IMR-90 (cell line): ENCODE measurements at regions not wholly inside any gene's neighbourhood (a gene's known extent, or its start where the extent isn't known, plus 50 kb on each side); places are given as distances from the start of the nearest gene placed in this dataset.

Experiments
- ATAC-seq: fragments of 200-7000 bp; cut with Tn5 transposase; 2 replicates; pipeline ENCODE4 v1.9.1; 2020; ENCODE audit warnings: low read depth, mild to moderate bottlenecking, moderate library complexity
- BruUV-seq: library from RNA; stranded (reverse); fragments of 400-500 nt; replicated peaks from 2 replicates; lab custom pipeline; 2021; lab: Mats Ljungman, UMichigan
- CTCF ChIA-PET: fragments of 300-600 bp; formaldehyde crosslinking; extraction: SDS; loops from one replicate; lab custom pipeline; 2021; ENCODE audit warnings: antibody characterized with exemption; lab: Yijun Ruan, JAX
- POLR2A ChIA-PET: fragments of 300-600 bp; sonication (Branson Sonifier 250); formaldehyde crosslinking; loops from one replicate; lab custom pipeline; 2022; ENCODE audit warnings: antibody characterized with exemption; ENCODE audit not compliant: unreplicated experiment; lab: Charles Lee
- DNase-seq: peaks from one replicate; pipeline ENCODE4 v3.0.0; 2013
- H2AFZ ChIP-seq: replicated peaks from 2 replicates; pipeline ENCODE3; 2013; ENCODE audit warnings: low read length, mild to moderate bottlenecking; ENCODE audit not compliant: poor library complexity
- H2AK5ac ChIP-seq: 2 replicates; pipeline ENCODE4 v1.6.1; 2013; ENCODE audit warnings: low read depth, low read length, inconsistent platforms
- H2AK9ac ChIP-seq: replicated peaks from 2 replicates; pipeline ENCODE3; 2013; ENCODE audit warnings: mild to moderate bottlenecking, low read depth, low read length, moderate library complexity; ENCODE audit not compliant: poor library complexity
- H2BK120ac ChIP-seq: 2 replicates; pipeline ENCODE4 v1.6.1; 2013; ENCODE audit warnings: low read depth, low read length, inconsistent platforms
- H2BK15ac ChIP-seq: 3 replicates; pipeline ENCODE4 v1.6.1; 2013; ENCODE audit warnings: low read depth, low read length, inconsistent platforms
- H2BK20ac ChIP-seq: 2 replicates; pipeline ENCODE4 v1.6.1; 2013; ENCODE audit warnings: low read depth, mild to moderate bottlenecking, inconsistent platforms, low read length, moderate library complexity
- H2BK5ac ChIP-seq: 2 replicates; pipeline ENCODE4 v1.6.1; 2013; ENCODE audit warnings: mild to moderate bottlenecking, low read depth, low read length, inconsistent platforms; ENCODE audit not compliant: poor library complexity, severe bottlenecking
- H3K14ac ChIP-seq: replicated peaks from 2 replicates; pipeline ENCODE4 v1.6.1; 2013; ENCODE audit warnings: low read depth, low read length, inconsistent platforms
- H3K18ac ChIP-seq: 2 replicates; pipeline ENCODE4 v1.6.1; 2013; ENCODE audit warnings: low read depth, low read length, control low read depth
- H3K23ac ChIP-seq: 2 replicates; pipeline ENCODE4 v1.6.1; 2013; ENCODE audit warnings: low read depth, low read length, inconsistent platforms
- H3K27ac ChIP-seq: 2 replicates; pipeline ENCODE4 v1.5.1; 2013; ENCODE audit warnings: mild to moderate bottlenecking, control low read depth, low read length; ENCODE audit not compliant: insufficient read depth
- H3K27me3 ChIP-seq: 2 replicates; pipeline ENCODE4 v1.6.1; 2013; ENCODE audit warnings: low read length; ENCODE audit not compliant: control insufficient read depth, insufficient read depth
- H3K36me3 ChIP-seq: 2 replicates; pipeline ENCODE4 v1.6.1; 2013; ENCODE audit warnings: low read length, mixed read lengths; ENCODE audit not compliant: control insufficient read depth, insufficient read depth
- H3K4ac ChIP-seq: 2 replicates; pipeline ENCODE4 v1.6.1; 2013; ENCODE audit warnings: low read depth, low read length, inconsistent platforms
- H3K4me1 ChIP-seq: 2 replicates; pipeline ENCODE4 v1.6.1; 2013; ENCODE audit warnings: low read length, mixed read lengths; ENCODE audit not compliant: control insufficient read depth, insufficient read depth
- H3K4me2 ChIP-seq: 2 replicates; pipeline ENCODE4 v1.6.1; 2013; ENCODE audit warnings: low read depth, mild to moderate bottlenecking, control low read depth, low read length, moderate library complexity
- H3K4me3 ChIP-seq: 2 replicates; pipeline ENCODE4 v1.5.1; 2013; ENCODE audit warnings: low read depth, mild to moderate bottlenecking, control low read depth, low read length, moderate library complexity; ENCODE audit not compliant: insufficient read depth
- H3K56ac ChIP-seq: 2 replicates; pipeline ENCODE4 v1.6.1; 2013; ENCODE audit warnings: low read length, inconsistent platforms; ENCODE audit not compliant: insufficient read depth; ENCODE audit errors: extremely low read depth
- H3K79me1 ChIP-seq, 2 experiments: 2 replicates each; pipeline ENCODE4 v1.6.1; 2013; ENCODE audit warnings: low read length in 2 of 2, inconsistent platforms in 1 of 2, low read depth in 1 of 2
- H3K9ac ChIP-seq: 2 replicates; pipeline ENCODE4 v1.6.1; 2013; ENCODE audit warnings: low read depth, low read length, control low read depth
- H3K9me1 ChIP-seq: 2 replicates; pipeline ENCODE4 v1.6.1; 2013; ENCODE audit warnings: low read length, inconsistent platforms; ENCODE audit not compliant: insufficient read depth
- H3K9me3 ChIP-seq: 2 replicates; pipeline ENCODE4 v1.6.1; 2013; ENCODE audit warnings: low read length; ENCODE audit not compliant: control insufficient read depth, insufficient read depth
- H4K20me1 ChIP-seq: 2 replicates; pipeline ENCODE4 v1.6.1; 2013; ENCODE audit warnings: low read length, inconsistent platforms; ENCODE audit not compliant: insufficient read depth
- H4K5ac ChIP-seq: 2 replicates; pipeline ENCODE4 v1.6.1; 2013; ENCODE audit warnings: mild to moderate bottlenecking, low read depth, low read length, control low read depth
- H4K8ac ChIP-seq, 2 experiments: 2 replicates each; pipeline ENCODE4 v1.6.1; 2013; ENCODE audit warnings: low read depth in 2 of 2, low read length in 2 of 2, control low read depth in 1 of 2, inconsistent platforms in 1 of 2
- H4K91ac ChIP-seq: 2 replicates; pipeline ENCODE4 v1.6.1; 2013; ENCODE audit warnings: low read depth, low read length, inconsistent platforms; ENCODE audit not compliant: insufficient read depth
- BHLHE40 ChIP-seq: fragments of 150-350 bp; IDR thresholded peaks from 2 replicates; pipeline ENCODE4 v1.6.1; 2016; ENCODE audit warnings: mild to moderate bottlenecking, low read depth, low read length
- CEBPB ChIP-seq: IDR thresholded peaks from 2 replicates; pipeline ENCODE4 v1.6.1; 2012; ENCODE audit warnings: low read depth, low read length, improper control_type of control experiment
- CHD1 ChIP-seq: IDR thresholded peaks from 2 replicates; pipeline ENCODE4 v1.6.1; 2012; ENCODE audit warnings: low read depth, low read length, improper control_type of control experiment
- FOS ChIP-seq: fragments of 150-350 bp; IDR thresholded peaks from 2 replicates; pipeline ENCODE4 v1.6.1; 2016; ENCODE audit warnings: low read depth, low read length
- MAFK ChIP-seq: IDR thresholded peaks from 2 replicates; pipeline ENCODE4 v1.6.1; 2012; ENCODE audit warnings: low read depth, low read length, improper control_type of control experiment
- MAZ ChIP-seq: IDR thresholded peaks from 2 replicates; pipeline ENCODE4 v1.6.1; 2012; ENCODE audit warnings: low read depth, mild to moderate bottlenecking, low read length, improper control_type of control experiment, moderate library complexity, borderline replicate concordance
- MXI1 ChIP-seq: IDR thresholded peaks from 2 replicates; pipeline ENCODE4 v1.6.1; 2012; ENCODE audit warnings: low read depth, mild to moderate bottlenecking, low read length, moderate library complexity, borderline replicate concordance
- NFE2L2 ChIP-seq: fragments of 150-350 bp; IDR thresholded peaks from 2 replicates; pipeline ENCODE4 v1.6.1; 2016; ENCODE audit warnings: low read depth, mild to moderate bottlenecking, low read length
- POLR2A ChIP-seq: IDR thresholded peaks from 2 replicates; pipeline ENCODE4 v1.6.1; 2012; ENCODE audit warnings: mild to moderate bottlenecking, low read depth, low read length
- RAD21 ChIP-seq: IDR thresholded peaks from 2 replicates; pipeline ENCODE4 v1.6.1; 2012; ENCODE audit warnings: low read length, improper control_type of control experiment
- RCOR1 ChIP-seq: IDR thresholded peaks from 2 replicates; pipeline ENCODE4 v1.6.1; 2012; ENCODE audit warnings: mild to moderate bottlenecking, low read length, improper control_type of control experiment; ENCODE audit not compliant: insufficient replicate concordance
- RFX5 ChIP-seq: IDR thresholded peaks from 2 replicates; pipeline ENCODE4 v1.8.0; 2012; ENCODE audit warnings: low read depth, mild to moderate bottlenecking, low read length, moderate library complexity
- SMC3 ChIP-seq: fragments of 150-350 bp; IDR thresholded peaks from 2 replicates; pipeline ENCODE4 v1.6.1; 2016; ENCODE audit warnings: low read depth, mild to moderate bottlenecking, antibody characterized with exemption, low read length, moderate library complexity
- WGBS, 2 experiments: methylation state at CpG; one replicate each; pipeline versions ENCODE4 v1.1.5 to v1.1.7; 2013; ENCODE audit warnings: missing lambda C conversion rate in 2 of 2; ENCODE audit not compliant: insufficient read length in 1 of 2; ENCODE audit errors: extremely low coverage in 2 of 2; 5-methylcytosine and 5-hydroxymethylcytosine counted together
- dilution Hi-C: fragments of 300-500 bp; cut with HindIII; formaldehyde crosslinking; loops from one replicate; pipeline ENCODE4 v1.14.3; 2018; ENCODE audit warnings: low sequenced_read_pairs; ENCODE audit not compliant: unreplicated experiment
- in situ Hi-C: fragments of 300-500 bp; cut with MboI; formaldehyde crosslinking; loops from 3 replicates; pipeline ENCODE4 v1.14.3; 2019; ENCODE audit warnings: low sequenced_read_pairs, inconsistent platforms, mixed read lengths
- intact Hi-C: fragments of 100-400 bp; cut with micrococcal nuclease; formaldehyde crosslinking; loops from 2 replicates; pipeline ENCODE4 v1.10.0; 2022
- TF ChIP-seq, protein P1 (sequence below): conservative IDR thresholded peaks from 2 replicates; pipeline ENCODE4 v1.5.1; 2012; ENCODE audit warnings: mild to moderate bottlenecking, low read depth, low read length, improper control_type of control experiment
- TF ChIP-seq, protein P2 (sequence below): fragments of 150-350 bp; IDR thresholded peaks from 2 replicates; pipeline ENCODE4 v1.6.1; 2017; ENCODE audit warnings: mild to moderate bottlenecking, antibody characterized with exemption, low read length, low read depth
- TF ChIP-seq, protein P3 (sequence below): fragments of 150-350 bp; IDR thresholded peaks from 2 replicates; pipeline ENCODE4 v1.6.1; 2016; ENCODE audit warnings: low read depth, mild to moderate bottlenecking, low read length, moderate library complexity, borderline replicate concordance

DNA sequence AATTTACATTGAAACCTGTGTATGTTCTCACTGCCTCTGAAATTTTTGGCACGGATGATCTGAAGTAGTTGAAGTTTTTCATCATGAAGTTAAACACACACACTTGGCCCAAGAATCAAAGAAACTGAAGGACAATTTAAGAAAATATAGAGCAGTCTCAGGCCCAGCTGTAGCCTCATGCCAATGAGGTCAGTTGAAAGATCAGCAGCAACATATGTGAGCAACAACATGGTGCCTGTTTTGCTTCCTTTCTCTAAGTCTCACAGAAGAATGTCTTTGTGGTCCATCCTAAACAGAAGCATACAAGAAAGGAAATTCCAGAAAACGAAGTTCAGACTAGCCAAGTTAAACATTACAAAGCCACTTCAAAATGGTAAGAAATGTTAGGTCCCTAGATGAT, 1737.2 kb downstream of the MAT2B start:
- no peak overlapping the region for H3K23ac ChIP-seq
- no peaks in the 10 kb centered on the region for H3K4me1 ChIP-seq
- no peak overlapping the region for H4K5ac ChIP-seq
- no peak overlapping the region for H4K8ac ChIP-seq
- H3K14ac ChIP-seq: no peak overlapping the region
- H3K27ac ChIP-seq: no peak overlapping the region
- no peak for DNase-seq
- no peak overlapping the region for H4K91ac ChIP-seq
- no peak overlapping the region for H2BK120ac ChIP-seq
- H3K18ac ChIP-seq: no peak overlapping the region
- dilution Hi-C loops: no loop called here
- H3K4ac ChIP-seq: no peak overlapping the region
- no TSS peak for BruUV-seq
- no peaks in the 10 kb centered on the region for H4K20me1 ChIP-seq
- no peaks in the 10 kb centered on the region for H3K27me3 ChIP-seq
- CTCF ChIA-PET: no interaction called here
- in situ Hi-C loops: no loop called here
- POLR2A ChIA-PET: no interaction called here
- TF ChIP-seq NFE2L2 (no peak), RCOR1 (no peak), BHLHE40 (no peak), MAZ (no peak), POLR2A (no peak), CHD1 (no peak), RAD21 (no peak), MXI1 (no peak), SMC3 (no peak), MAFK (no peak), CEBPB (no peak), RFX5 (no peak), FOS (no peak)
- TF ChIP-seq, protein P1, sequence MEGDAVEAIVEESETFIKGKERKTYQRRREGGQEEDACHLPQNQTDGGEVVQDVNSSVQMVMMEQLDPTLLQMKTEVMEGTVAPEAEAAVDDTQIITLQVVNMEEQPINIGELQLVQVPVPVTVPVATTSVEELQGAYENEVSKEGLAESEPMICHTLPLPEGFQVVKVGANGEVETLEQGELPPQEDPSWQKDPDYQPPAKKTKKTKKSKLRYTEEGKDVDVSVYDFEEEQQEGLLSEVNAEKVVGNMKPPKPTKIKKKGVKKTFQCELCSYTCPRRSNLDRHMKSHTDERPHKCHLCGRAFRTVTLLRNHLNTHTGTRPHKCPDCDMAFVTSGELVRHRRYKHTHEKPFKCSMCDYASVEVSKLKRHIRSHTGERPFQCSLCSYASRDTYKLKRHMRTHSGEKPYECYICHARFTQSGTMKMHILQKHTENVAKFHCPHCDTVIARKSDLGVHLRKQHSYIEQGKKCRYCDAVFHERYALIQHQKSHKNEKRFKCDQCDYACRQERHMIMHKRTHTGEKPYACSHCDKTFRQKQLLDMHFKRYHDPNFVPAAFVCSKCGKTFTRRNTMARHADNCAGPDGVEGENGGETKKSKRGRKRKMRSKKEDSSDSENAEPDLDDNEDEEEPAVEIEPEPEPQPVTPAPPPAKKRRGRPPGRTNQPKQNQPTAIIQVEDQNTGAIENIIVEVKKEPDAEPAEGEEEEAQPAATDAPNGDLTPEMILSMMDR: no peak
- TF ChIP-seq, protein P2, sequence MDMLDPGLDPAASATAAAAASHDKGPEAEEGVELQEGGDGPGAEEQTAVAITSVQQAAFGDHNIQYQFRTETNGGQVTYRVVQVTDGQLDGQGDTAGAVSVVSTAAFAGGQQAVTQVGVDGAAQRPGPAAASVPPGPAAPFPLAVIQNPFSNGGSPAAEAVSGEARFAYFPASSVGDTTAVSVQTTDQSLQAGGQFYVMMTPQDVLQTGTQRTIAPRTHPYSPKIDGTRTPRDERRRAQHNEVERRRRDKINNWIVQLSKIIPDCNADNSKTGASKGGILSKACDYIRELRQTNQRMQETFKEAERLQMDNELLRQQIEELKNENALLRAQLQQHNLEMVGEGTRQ: no peak
- TF ChIP-seq, protein P3, sequence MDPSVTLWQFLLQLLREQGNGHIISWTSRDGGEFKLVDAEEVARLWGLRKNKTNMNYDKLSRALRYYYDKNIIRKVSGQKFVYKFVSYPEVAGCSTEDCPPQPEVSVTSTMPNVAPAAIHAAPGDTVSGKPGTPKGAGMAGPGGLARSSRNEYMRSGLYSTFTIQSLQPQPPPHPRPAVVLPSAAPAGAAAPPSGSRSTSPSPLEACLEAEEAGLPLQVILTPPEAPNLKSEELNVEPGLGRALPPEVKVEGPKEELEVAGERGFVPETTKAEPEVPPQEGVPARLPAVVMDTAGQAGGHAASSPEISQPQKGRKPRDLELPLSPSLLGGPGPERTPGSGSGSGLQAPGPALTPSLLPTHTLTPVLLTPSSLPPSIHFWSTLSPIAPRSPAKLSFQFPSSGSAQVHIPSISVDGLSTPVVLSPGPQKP: no peak
- intact Hi-C loops: no loop called here
- H3K4me2 ChIP-seq: no peak overlapping the region
- H3K36me3 ChIP-seq: no peaks in the 10 kb centered on the region
- H3K9me1 ChIP-seq: no peaks in the 10 kb centered on the region
- H3K9me3 ChIP-seq: no peaks in the 10 kb centered on the region; the same call in 1 of the 2 replicates
- no peak overlapping the region for H2AK9ac ChIP-seq
- H2BK15ac ChIP-seq: no peak overlapping the region
- no peak overlapping the region for H2BK5ac ChIP-seq
- H2BK20ac ChIP-seq: no peak overlapping the region
- H3K56ac ChIP-seq: no peak overlapping the region
- H2AFZ ChIP-seq: no peak overlapping the region
- no CpG with 5 or more reads among the region's 2 CpGs for WGBS, 2 experiments
- H3K4me3 ChIP-seq: no peak overlapping the region
- no peak overlapping the region for H3K9ac ChIP-seq
- H3K79me1 ChIP-seq: no peaks in the 10 kb centered on the region
- ATAC-seq: no peak
- H2AK5ac ChIP-seq: no peak overlapping the region
